IMR-90 (cell line): ENCODE measurements at regions not wholly inside any gene's neighbourhood (a gene's known extent, or its start where the extent isn't known, plus 50 kb on each side); places are given as distances from the start of the nearest gene placed in this dataset.

Source experiments
- ATAC-seq: fragments of 200-7000 bp; cut with Tn5 transposase; 2 replicates; pipeline ENCODE4 v1.9.1; 2020; ENCODE audit warnings: low read depth, mild to moderate bottlenecking, moderate library complexity
- BruUV-seq: library from RNA; stranded (reverse); fragments of 400-500 nt; replicated peaks from 2 replicates; lab custom pipeline; 2021; lab: Mats Ljungman, UMichigan
- CTCF ChIA-PET: fragments of 300-600 bp; formaldehyde crosslinking; extraction: SDS; loops from one replicate; lab custom pipeline; 2021; ENCODE audit warnings: antibody characterized with exemption; lab: Yijun Ruan, JAX
- POLR2A ChIA-PET: fragments of 300-600 bp; sonication (Branson Sonifier 250); formaldehyde crosslinking; loops from one replicate; lab custom pipeline; 2022; ENCODE audit warnings: antibody characterized with exemption; ENCODE audit not compliant: unreplicated experiment; lab: Charles Lee
- DNase-seq: peaks from one replicate; pipeline ENCODE4 v3.0.0; 2013
- H2AFZ ChIP-seq: replicated peaks from 2 replicates; pipeline ENCODE3; 2013; ENCODE audit warnings: low read length, mild to moderate bottlenecking; ENCODE audit not compliant: poor library complexity
- H2AK5ac ChIP-seq: 2 replicates; pipeline ENCODE4 v1.6.1; 2013; ENCODE audit warnings: low read depth, low read length, inconsistent platforms
- H2AK9ac ChIP-seq: replicated peaks from 2 replicates; pipeline ENCODE3; 2013; ENCODE audit warnings: mild to moderate bottlenecking, low read depth, low read length, moderate library complexity; ENCODE audit not compliant: poor library complexity
- H2BK120ac ChIP-seq: 2 replicates; pipeline ENCODE4 v1.6.1; 2013; ENCODE audit warnings: low read depth, low read length, inconsistent platforms
- H2BK15ac ChIP-seq: 3 replicates; pipeline ENCODE4 v1.6.1; 2013; ENCODE audit warnings: low read depth, low read length, inconsistent platforms
- H2BK20ac ChIP-seq: 2 replicates; pipeline ENCODE4 v1.6.1; 2013; ENCODE audit warnings: low read depth, mild to moderate bottlenecking, inconsistent platforms, low read length, moderate library complexity
- H2BK5ac ChIP-seq: 2 replicates; pipeline ENCODE4 v1.6.1; 2013; ENCODE audit warnings: mild to moderate bottlenecking, low read depth, low read length, inconsistent platforms; ENCODE audit not compliant: poor library complexity, severe bottlenecking
- H3K14ac ChIP-seq: replicated peaks from 2 replicates; pipeline ENCODE4 v1.6.1; 2013; ENCODE audit warnings: low read depth, low read length, inconsistent platforms
- H3K18ac ChIP-seq: 2 replicates; pipeline ENCODE4 v1.6.1; 2013; ENCODE audit warnings: low read depth, low read length, control low read depth
- H3K23ac ChIP-seq: 2 replicates; pipeline ENCODE4 v1.6.1; 2013; ENCODE audit warnings: low read depth, low read length, inconsistent platforms
- H3K27ac ChIP-seq: 2 replicates; pipeline ENCODE4 v1.5.1; 2013; ENCODE audit warnings: mild to moderate bottlenecking, control low read depth, low read length; ENCODE audit not compliant: insufficient read depth
- H3K27me3 ChIP-seq: 2 replicates; pipeline ENCODE4 v1.6.1; 2013; ENCODE audit warnings: low read length; ENCODE audit not compliant: control insufficient read depth, insufficient read depth
- H3K36me3 ChIP-seq: 2 replicates; pipeline ENCODE4 v1.6.1; 2013; ENCODE audit warnings: low read length, mixed read lengths; ENCODE audit not compliant: control insufficient read depth, insufficient read depth
- H3K4ac ChIP-seq: 2 replicates; pipeline ENCODE4 v1.6.1; 2013; ENCODE audit warnings: low read depth, low read length, inconsistent platforms
- H3K4me1 ChIP-seq: 2 replicates; pipeline ENCODE4 v1.6.1; 2013; ENCODE audit warnings: low read length, mixed read lengths; ENCODE audit not compliant: control insufficient read depth, insufficient read depth
- H3K4me2 ChIP-seq: 2 replicates; pipeline ENCODE4 v1.6.1; 2013; ENCODE audit warnings: low read depth, mild to moderate bottlenecking, control low read depth, low read length, moderate library complexity
- H3K4me3 ChIP-seq: 2 replicates; pipeline ENCODE4 v1.5.1; 2013; ENCODE audit warnings: low read depth, mild to moderate bottlenecking, control low read depth, low read length, moderate library complexity; ENCODE audit not compliant: insufficient read depth
- H3K56ac ChIP-seq: 2 replicates; pipeline ENCODE4 v1.6.1; 2013; ENCODE audit warnings: low read length, inconsistent platforms; ENCODE audit not compliant: insufficient read depth; ENCODE audit errors: extremely low read depth
- H3K79me1 ChIP-seq, 2 experiments: 2 replicates each; pipeline ENCODE4 v1.6.1; 2013; ENCODE audit warnings: low read length in 2 of 2, inconsistent platforms in 1 of 2, low read depth in 1 of 2
- H3K9ac ChIP-seq: 2 replicates; pipeline ENCODE4 v1.6.1; 2013; ENCODE audit warnings: low read depth, low read length, control low read depth
- H3K9me1 ChIP-seq: 2 replicates; pipeline ENCODE4 v1.6.1; 2013; ENCODE audit warnings: low read length, inconsistent platforms; ENCODE audit not compliant: insufficient read depth
- H3K9me3 ChIP-seq: 2 replicates; pipeline ENCODE4 v1.6.1; 2013; ENCODE audit warnings: low read length; ENCODE audit not compliant: control insufficient read depth, insufficient read depth
- H4K20me1 ChIP-seq: 2 replicates; pipeline ENCODE4 v1.6.1; 2013; ENCODE audit warnings: low read length, inconsistent platforms; ENCODE audit not compliant: insufficient read depth
- H4K5ac ChIP-seq: 2 replicates; pipeline ENCODE4 v1.6.1; 2013; ENCODE audit warnings: mild to moderate bottlenecking, low read depth, low read length, control low read depth
- H4K8ac ChIP-seq, 2 experiments: 2 replicates each; pipeline ENCODE4 v1.6.1; 2013; ENCODE audit warnings: low read depth in 2 of 2, low read length in 2 of 2, control low read depth in 1 of 2, inconsistent platforms in 1 of 2
- H4K91ac ChIP-seq: 2 replicates; pipeline ENCODE4 v1.6.1; 2013; ENCODE audit warnings: low read depth, low read length, inconsistent platforms; ENCODE audit not compliant: insufficient read depth
- BHLHE40 ChIP-seq: fragments of 150-350 bp; IDR thresholded peaks from 2 replicates; pipeline ENCODE4 v1.6.1; 2016; ENCODE audit warnings: mild to moderate bottlenecking, low read depth, low read length
- CEBPB ChIP-seq: IDR thresholded peaks from 2 replicates; pipeline ENCODE4 v1.6.1; 2012; ENCODE audit warnings: low read depth, low read length, improper control_type of control experiment
- CHD1 ChIP-seq: IDR thresholded peaks from 2 replicates; pipeline ENCODE4 v1.6.1; 2012; ENCODE audit warnings: low read depth, low read length, improper control_type of control experiment
- CTCF ChIP-seq: conservative IDR thresholded peaks from 2 replicates; pipeline ENCODE4 v1.5.1; 2012; ENCODE audit warnings: mild to moderate bottlenecking, low read depth, low read length, improper control_type of control experiment
- FOS ChIP-seq: fragments of 150-350 bp; IDR thresholded peaks from 2 replicates; pipeline ENCODE4 v1.6.1; 2016; ENCODE audit warnings: low read depth, low read length
- MAFK ChIP-seq: IDR thresholded peaks from 2 replicates; pipeline ENCODE4 v1.6.1; 2012; ENCODE audit warnings: low read depth, low read length, improper control_type of control experiment
- MAZ ChIP-seq: IDR thresholded peaks from 2 replicates; pipeline ENCODE4 v1.6.1; 2012; ENCODE audit warnings: low read depth, mild to moderate bottlenecking, low read length, improper control_type of control experiment, moderate library complexity, borderline replicate concordance
- MXI1 ChIP-seq: IDR thresholded peaks from 2 replicates; pipeline ENCODE4 v1.6.1; 2012; ENCODE audit warnings: low read depth, mild to moderate bottlenecking, low read length, moderate library complexity, borderline replicate concordance
- NFE2L2 ChIP-seq: fragments of 150-350 bp; IDR thresholded peaks from 2 replicates; pipeline ENCODE4 v1.6.1; 2016; ENCODE audit warnings: low read depth, mild to moderate bottlenecking, low read length
- POLR2A ChIP-seq: IDR thresholded peaks from 2 replicates; pipeline ENCODE4 v1.6.1; 2012; ENCODE audit warnings: mild to moderate bottlenecking, low read depth, low read length
- RAD21 ChIP-seq: IDR thresholded peaks from 2 replicates; pipeline ENCODE4 v1.6.1; 2012; ENCODE audit warnings: low read length, improper control_type of control experiment
- RCOR1 ChIP-seq: IDR thresholded peaks from 2 replicates; pipeline ENCODE4 v1.6.1; 2012; ENCODE audit warnings: mild to moderate bottlenecking, low read length, improper control_type of control experiment; ENCODE audit not compliant: insufficient replicate concordance
- RFX5 ChIP-seq: IDR thresholded peaks from 2 replicates; pipeline ENCODE4 v1.8.0; 2012; ENCODE audit warnings: low read depth, mild to moderate bottlenecking, low read length, moderate library complexity
- SMC3 ChIP-seq: fragments of 150-350 bp; IDR thresholded peaks from 2 replicates; pipeline ENCODE4 v1.6.1; 2016; ENCODE audit warnings: low read depth, mild to moderate bottlenecking, antibody characterized with exemption, low read length, moderate library complexity
- WGBS, 2 experiments: methylation state at CpG; one replicate each; pipeline versions ENCODE4 v1.1.5 to v1.1.7; 2013; ENCODE audit warnings: missing lambda C conversion rate in 2 of 2; ENCODE audit not compliant: insufficient read length in 1 of 2; ENCODE audit errors: extremely low coverage in 2 of 2; 5-methylcytosine and 5-hydroxymethylcytosine counted together
- dilution Hi-C: fragments of 300-500 bp; cut with HindIII; formaldehyde crosslinking; loops from one replicate; pipeline ENCODE4 v1.14.3; 2018; ENCODE audit warnings: low sequenced_read_pairs; ENCODE audit not compliant: unreplicated experiment
- in situ Hi-C: fragments of 300-500 bp; cut with MboI; formaldehyde crosslinking; loops from 3 replicates; pipeline ENCODE4 v1.14.3; 2019; ENCODE audit warnings: low sequenced_read_pairs, inconsistent platforms, mixed read lengths
- intact Hi-C: fragments of 100-400 bp; cut with micrococcal nuclease; formaldehyde crosslinking; loops from 2 replicates; pipeline ENCODE4 v1.10.0; 2022
- TF ChIP-seq, protein P1 (sequence below): fragments of 150-350 bp; IDR thresholded peaks from 2 replicates; pipeline ENCODE4 v1.6.1; 2017; ENCODE audit warnings: mild to moderate bottlenecking, antibody characterized with exemption, low read length, low read depth
- TF ChIP-seq, protein P2 (sequence below): fragments of 150-350 bp; IDR thresholded peaks from 2 replicates; pipeline ENCODE4 v1.6.1; 2016; ENCODE audit warnings: low read depth, mild to moderate bottlenecking, low read length, moderate library complexity, borderline replicate concordance

DNA sequence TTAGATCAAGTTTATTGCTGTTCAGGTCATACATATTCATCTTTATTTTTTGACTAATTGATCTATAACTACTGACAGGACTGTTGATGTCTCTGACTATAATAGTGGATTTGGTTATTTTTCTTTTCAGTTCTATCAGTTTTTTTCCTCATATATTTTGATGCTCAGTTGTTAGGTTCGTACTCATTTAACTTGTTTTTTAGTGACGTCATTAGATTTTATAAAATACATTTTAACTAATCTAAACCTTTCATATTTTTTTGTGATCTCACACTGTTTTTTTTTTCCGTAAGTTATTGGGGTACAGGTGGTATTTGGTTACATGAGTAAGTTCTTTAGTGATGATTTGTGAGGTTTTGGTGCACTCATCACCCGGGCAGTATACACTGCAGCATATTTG, 841.2 kb upstream of the FBXO33 start:
- Histone ChIP-seq H4K20me1 (no peaks in the 10 kb centered on the region), H2BK20ac (no peak overlapping the region), H3K9me3 (no peaks in the 10 kb centered on the region), H2AK5ac (no peak overlapping the region), H3K4me1 (no peaks in the 10 kb centered on the region), H3K36me3 (no peaks in the 10 kb centered on the region), H2AK9ac (no peak overlapping the region), H4K91ac (no peak overlapping the region), H2BK5ac (no peak overlapping the region), H3K18ac (no peak overlapping the region), H3K9me1 (no peaks in the 10 kb centered on the region), H3K23ac (no peak overlapping the region), H3K79me1 (no peaks in the 10 kb centered on the region), H2BK120ac (no peak overlapping the region), H3K27ac (no peak overlapping the region), H3K56ac (no peak overlapping the region), H3K4me3 (no peak overlapping the region), H2BK15ac (no peak overlapping the region), H3K14ac (no peak overlapping the region), H4K5ac (no peak overlapping the region), H2AFZ (no peak overlapping the region), H3K9ac (no peak overlapping the region), H3K4me2 (no peak overlapping the region), H4K8ac (no peak overlapping the region), H3K27me3 (no peaks in the 10 kb centered on the region), H3K4ac (no peak overlapping the region)
- ChIA-PET POLR2A (no interaction called here), CTCF (no interaction called here)
- DNase-seq (no peak), ATAC-seq (no peak)
- in situ Hi-C loops (no loop called here), dilution Hi-C loops (no loop called here), intact Hi-C loops (no loop called here)
- WGBS, 2 experiments = no CpG with 5 or more reads among the region's 4 CpGs
- TF ChIP-seq POLR2A = no peak
- no peak for TF ChIP-seq CHD1
- no peak for TF ChIP-seq RAD21
- no peak for TF ChIP-seq FOS
- no peak for TF ChIP-seq MXI1
- TF ChIP-seq NFE2L2 = no peak
- TF ChIP-seq MAZ = no peak
- no peak for TF ChIP-seq RFX5
- TF ChIP-seq RCOR1 = no peak
- no peak for TF ChIP-seq CEBPB
- TF ChIP-seq MAFK = no peak
- TF ChIP-seq, protein P1, sequence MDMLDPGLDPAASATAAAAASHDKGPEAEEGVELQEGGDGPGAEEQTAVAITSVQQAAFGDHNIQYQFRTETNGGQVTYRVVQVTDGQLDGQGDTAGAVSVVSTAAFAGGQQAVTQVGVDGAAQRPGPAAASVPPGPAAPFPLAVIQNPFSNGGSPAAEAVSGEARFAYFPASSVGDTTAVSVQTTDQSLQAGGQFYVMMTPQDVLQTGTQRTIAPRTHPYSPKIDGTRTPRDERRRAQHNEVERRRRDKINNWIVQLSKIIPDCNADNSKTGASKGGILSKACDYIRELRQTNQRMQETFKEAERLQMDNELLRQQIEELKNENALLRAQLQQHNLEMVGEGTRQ = no peak
- TF ChIP-seq CTCF = no peak
- TF ChIP-seq, protein P2, sequence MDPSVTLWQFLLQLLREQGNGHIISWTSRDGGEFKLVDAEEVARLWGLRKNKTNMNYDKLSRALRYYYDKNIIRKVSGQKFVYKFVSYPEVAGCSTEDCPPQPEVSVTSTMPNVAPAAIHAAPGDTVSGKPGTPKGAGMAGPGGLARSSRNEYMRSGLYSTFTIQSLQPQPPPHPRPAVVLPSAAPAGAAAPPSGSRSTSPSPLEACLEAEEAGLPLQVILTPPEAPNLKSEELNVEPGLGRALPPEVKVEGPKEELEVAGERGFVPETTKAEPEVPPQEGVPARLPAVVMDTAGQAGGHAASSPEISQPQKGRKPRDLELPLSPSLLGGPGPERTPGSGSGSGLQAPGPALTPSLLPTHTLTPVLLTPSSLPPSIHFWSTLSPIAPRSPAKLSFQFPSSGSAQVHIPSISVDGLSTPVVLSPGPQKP = no peak
- TF ChIP-seq BHLHE40 = no peak
- no peak for TF ChIP-seq SMC3
- BruUV-seq = no TSS peak
